GM10266 (cell line): ENCODE measurements at regions not wholly inside any gene's neighbourhood (a gene's known extent, or its start where the extent isn't known, plus 50 kb on each side); places are given as distances from the start of the nearest gene placed in this dataset.

Experiments used
- DNase-seq: peaks from one replicate; pipeline ENCODE4 v3.0.0; 2012; ENCODE audit errors: extremely low spot score
- CTCF ChIP-seq: IDR thresholded peaks from 2 replicates; pipeline ENCODE4 v1.5.1; 2012; ENCODE audit warnings: mild to moderate bottlenecking, low read depth; ENCODE audit not compliant: control insufficient read depth, insufficient read depth; ENCODE audit errors: missing control alignments

- DNase-seq = no peak
- no peak for TF ChIP-seq CTCF
These were observed 104.6 kb downstream of the LSM3 start for GRCh38 chr3:14283092-14283812.

- DNase-seq = no peak
- no peak for TF ChIP-seq CTCF
These were observed 105.3 kb downstream of the LSM3 start for GRCh38 chr3:14283813-14284438.

GRCh38 chr3:14284694-14285547 lies 106.3 kb downstream of the LSM3 start:
- DNase-seq = no peak

GRCh38 chr3:14285548-14285925 lies 106.9 kb downstream of the LSM3 start:
- no peak for DNase-seq
- TF ChIP-seq CTCF = no peak

More at GRCh38 chr3:14284694-14285547, 106.3 kb downstream of the LSM3 start:
- TF ChIP-seq CTCF = no peak

GRCh38 chr3:14286887-14287500 lies 108.4 kb downstream of the LSM3 start:
- DNase-seq = no peak
- no peak for TF ChIP-seq CTCF

GRCh38 chr3:14288177-14288788 lies 109.7 kb downstream of the LSM3 start:
- no peak for TF ChIP-seq CTCF
- DNase-seq = no peak
